Suprapubic skin (tissue), 4 donors: ENCODE measurements at regions not wholly inside any gene's neighbourhood (a gene's known extent, or its start where the extent isn't known, plus 50 kb on each side); places are given as distances from the start of the nearest gene placed in this dataset.
"Not testable (repeated sequence)": the region's sequence is repeated elsewhere in the genome, so short reads cannot be mapped to it uniquely, and the experiment has no call there.

Source experiments
- DNase-seq, 2 donors: peaks; one replicate each; pipeline ENCODE4 v3.0.0-alpha.2; 2019; ENCODE audit warnings: low spot score in 2 of 2
- H3K27ac ChIP-seq: fragments of 200-600 bp; sonication (generic); one replicate; pipeline ENCODE4 v1.5.1; 2019
- H3K27me3 ChIP-seq: fragments of 200-600 bp; sonication (generic); one replicate; pipeline ENCODE4 v1.5.1; 2019
- H3K36me3 ChIP-seq: fragments of 200-600 bp; sonication (generic); one replicate; pipeline ENCODE4 v1.5.1; 2019
- H3K4me1 ChIP-seq: fragments of 200-600 bp; sonication (generic); one replicate; pipeline ENCODE4 v1.5.1; 2019
- H3K4me3 ChIP-seq: fragments of 200-600 bp; sonication (generic); one replicate; pipeline ENCODE4 v1.5.1; 2019; ENCODE audit warnings: mild to moderate bottlenecking
- H3K9me3 ChIP-seq: fragments of 200-600 bp; sonication (generic); one replicate; pipeline ENCODE4 v1.5.1; 2019
- CTCF ChIP-seq, 2 donors: fragments of 200-600 bp in 1 of 2; fragments of 450-650 bp in 1 of 2; sonication (generic) in 1 of 2; IDR thresholded peaks; one replicate each; pipeline ENCODE4 v1.5.1; 2016 to 2019; ENCODE audit warnings: antibody characterized with exemption in 2 of 2, mild to moderate bottlenecking in 1 of 2, moderate library complexity in 1 of 2
- EP300 ChIP-seq: sonication (generic); formaldehyde crosslinking; IDR thresholded peaks from one replicate; pipeline ENCODE4 v1.6.1; 2017; ENCODE audit warnings: antibody characterized with exemption
- POLR2A ChIP-seq, 2 donors: fragments of 450-650 bp; IDR thresholded peaks; one replicate each; pipeline ENCODE4 v1.6.1; 2017; ENCODE audit warnings: antibody characterized with exemption in 2 of 2, mild to moderate bottlenecking in 2 of 2, moderate library complexity in 2 of 2
- POLR2AphosphoS5 ChIP-seq, 3 donors: sonication (generic); formaldehyde crosslinking; IDR thresholded peaks; one replicate each; pipeline ENCODE4 v1.6.1; 2017; ENCODE audit warnings: antibody characterized with exemption in 3 of 3
- WGBS: methylation state at CpG from one replicate; pipeline ENCODE4 v1.1.5; 2018; 5-methylcytosine and 5-hydroxymethylcytosine counted together

- H3K9me3 ChIP-seq = peaks cover 5% of the 10 kb centered on the region
- TF ChIP-seq EP300 (no peak), POLR2AphosphoS5 (IDR thresholded peaks at IDR 0.05) (no peak), POLR2A (IDR thresholded peaks at IDR 0.05) (no peak), CTCF (IDR thresholded peaks at IDR 0.05) (no peak)
- H3K27ac ChIP-seq = no peak overlapping the region
- H3K36me3 ChIP-seq = no peaks in the 10 kb centered on the region
- no peak for DNase-seq
- 75% methylated on average over 2 of the region's 3 CpGs for WGBS
- no peaks in the 10 kb centered on the region for H3K4me1 ChIP-seq
- no peaks in the 10 kb centered on the region for H3K27me3 ChIP-seq
- no peak overlapping the region for H3K4me3 ChIP-seq
Observed at GRCh38 chr6:115545672-115545986, 515.1 kb downstream of the FRK start.

- WGBS = 77% methylated on average over 15 of the region's 23 CpGs
- no peak overlapping the region for H3K4me3 ChIP-seq
- H3K9me3 ChIP-seq = peaks cover 5% of the 10 kb centered on the region
- no peaks in the 10 kb centered on the region for H3K27me3 ChIP-seq
- H3K27ac ChIP-seq = no peak overlapping the region
- no peaks in the 10 kb centered on the region for H3K36me3 ChIP-seq
- peak in 1 of 2 donors; percentile 61 for DNase-seq
- no peak for TF ChIP-seq POLR2A (IDR thresholded peaks at IDR 0.05)
- no peak for TF ChIP-seq EP300
- no peak for TF ChIP-seq CTCF (IDR thresholded peaks at IDR 0.05)
- TF ChIP-seq POLR2AphosphoS5 (IDR thresholded peaks at IDR 0.05) = no peak
- H3K4me1 ChIP-seq = no peaks in the 10 kb centered on the region
Observed at GRCh38 chr6:115544765-115545671, 515.7 kb downstream of the FRK start.

GRCh38 chr6:115540077-115540869 is 520.4 kb downstream of the FRK start:
- Histone ChIP-seq H3K9me3 (no peaks in the 10 kb centered on the region), H3K4me3 (no peak overlapping the region), H3K4me1 (no peaks in the 10 kb centered on the region), H3K36me3 (no peaks in the 10 kb centered on the region), H3K27me3 (no peaks in the 10 kb centered on the region), H3K27ac (no peak overlapping the region)
- TF ChIP-seq CTCF (IDR thresholded peaks at IDR 0.05) (no peak), POLR2AphosphoS5 (IDR thresholded peaks at IDR 0.05) (no peak), EP300 (no peak), POLR2A (IDR thresholded peaks at IDR 0.05) (no peak)
- WGBS = 71% methylated on average over 1 of the region's 1 CpG
- no peak for DNase-seq

- no peak for DNase-seq
- Histone ChIP-seq H3K4me3 (no peak overlapping the region), H3K4me1 (no peaks in the 10 kb centered on the region), H3K36me3 (no peaks in the 10 kb centered on the region), H3K27me3 (no peaks in the 10 kb centered on the region), H3K27ac (no peak overlapping the region), H3K9me3 (no peaks in the 10 kb centered on the region)
- TF ChIP-seq POLR2A (IDR thresholded peaks at IDR 0.05) (no peak), CTCF (IDR thresholded peaks at IDR 0.05) (no peak), EP300 (no peak)
- WGBS = 90% methylated on average over 6 of the region's 6 CpGs
Observed at GRCh38 chr6:115539531-115539930, 521.2 kb downstream of the FRK start.

GRCh38 chr6:115524821-115525220 is 535.9 kb downstream of the FRK start:
- no peaks in the 10 kb centered on the region for H3K27me3 ChIP-seq

GRCh38 chr6:115521747-115522146 is 538.9 kb downstream of the FRK start:
- DNase-seq = not testable (repeated sequence)
- WGBS = 94% methylated on average over 3 of the region's 3 CpGs

More at GRCh38 chr6:115524821-115525220, 535.9 kb downstream of the FRK start:
- no peaks in the 10 kb centered on the region for H3K4me1 ChIP-seq
- no peak for TF ChIP-seq POLR2AphosphoS5 (IDR thresholded peaks at IDR 0.05)
- TF ChIP-seq CTCF (IDR thresholded peaks at IDR 0.05) = no peak
- TF ChIP-seq POLR2A (IDR thresholded peaks at IDR 0.05) = no peak
- TF ChIP-seq EP300 = no peak
- no peak overlapping the region for H3K27ac ChIP-seq
- peaks cover 4% of the 10 kb centered on the region for H3K9me3 ChIP-seq
- DNase-seq = no peak
- H3K4me3 ChIP-seq = no peak overlapping the region
- no peaks in the 10 kb centered on the region for H3K36me3 ChIP-seq
- WGBS = 72% methylated on average over 2 of the region's 2 CpGs

More at GRCh38 chr6:115521747-115522146, 538.9 kb downstream of the FRK start:
- H3K4me1 ChIP-seq, H3K27me3 ChIP-seq, H3K9me3 ChIP-seq, H3K27ac ChIP-seq, H3K4me3 ChIP-seq, H3K36me3 ChIP-seq: not testable (repeated sequence)
